NT2/D1 (cell line): ENCODE measurements at regions not wholly inside any gene's neighbourhood (a gene's known extent, or its start where the extent isn't known, plus 50 kb on each side); places are given as distances from the start of the nearest gene placed in this dataset.
"Not testable (repeated sequence)": the region's sequence is repeated elsewhere in the genome, so short reads cannot be mapped to it uniquely, and the experiment has no call there.

Source experiments
- DNase-seq: peaks from one replicate; pipeline ENCODE4 v3.0.0-alpha.2; 2011; ENCODE audit warnings: low read depth, low spot score
- H3K27me3 ChIP-seq: 2 replicates; pipeline ENCODE4 v1.6.0; 2011; ENCODE audit warnings: mild to moderate bottlenecking; ENCODE audit not compliant: insufficient read length, insufficient read depth
- H3K36me3 ChIP-seq: 2 replicates; pipeline ENCODE4 v1.6.1; 2011; ENCODE audit warnings: mild to moderate bottlenecking, low read length, mixed read lengths; ENCODE audit not compliant: insufficient read depth, insufficient read length
- H3K4me1 ChIP-seq: 2 replicates; pipeline ENCODE4 v1.5.1; 2011; ENCODE audit not compliant: insufficient read depth, insufficient read length
- H3K4me3 ChIP-seq: 2 replicates; pipeline ENCODE4 v1.5.1; 2011; ENCODE audit warnings: low read depth; ENCODE audit not compliant: insufficient read length
- H3K9ac ChIP-seq: 2 replicates; pipeline ENCODE4 v1.6.0; 2011; ENCODE audit warnings: low read depth; ENCODE audit not compliant: insufficient read length
- H3K9me3 ChIP-seq: 2 replicates; pipeline ENCODE4 v1.5.1; 2011; ENCODE audit warnings: mild to moderate bottlenecking, low read length; ENCODE audit not compliant: insufficient read depth
- SUZ12 ChIP-seq: IDR thresholded peaks from 2 replicates; pipeline ENCODE4 v1.6.1; 2011; ENCODE audit not compliant: insufficient read length, insufficient read depth; ENCODE audit errors: extremely low read depth
- YY1 ChIP-seq: IDR thresholded peaks from 2 replicates; pipeline ENCODE4 v1.6.1; 2011; ENCODE audit not compliant: insufficient read length, insufficient read depth
- ZNF274 ChIP-seq: IDR thresholded peaks from 2 replicates; pipeline ENCODE4 v1.6.1; 2011; ENCODE audit warnings: mild to moderate bottlenecking, low read depth, low read length

DNA sequence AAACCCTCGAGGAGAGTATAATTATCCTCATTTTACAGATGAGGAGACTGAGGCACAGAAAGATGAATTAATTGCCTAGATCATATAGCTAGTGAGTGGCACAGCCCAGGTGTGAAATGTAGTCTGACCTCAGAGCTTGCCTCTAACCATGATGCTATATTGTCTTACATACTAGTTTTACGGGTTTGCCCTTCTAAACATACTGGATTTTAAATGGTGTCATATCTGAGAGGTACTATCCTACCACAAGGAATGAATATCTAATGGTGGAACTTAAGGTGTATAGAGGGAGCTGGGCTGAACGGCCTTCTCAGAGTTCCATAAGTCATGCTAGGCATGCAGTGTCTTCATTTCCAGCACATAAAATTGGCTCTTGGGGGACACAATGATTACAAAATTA, 77.9 kb upstream of the EDEM3 start:
- TF ChIP-seq ZNF274 (no peak), SUZ12 (no peak), YY1 (no peak)
- no peaks in the 10 kb centered on the region for H3K27me3 ChIP-seq
- H3K4me3 ChIP-seq = no peak overlapping the region
- no peaks in the 10 kb centered on the region for H3K36me3 ChIP-seq
- no peaks in the 10 kb centered on the region for H3K9me3 ChIP-seq
- no peak for DNase-seq
- H3K4me1 ChIP-seq = peaks cover 2% of the 10 kb centered on the region
- H3K9ac ChIP-seq = no peak overlapping the region

GRCh38 chr1:184829496-184829895, 74.8 kb upstream of the EDEM3 start:
- H3K9me3 ChIP-seq, H3K27me3 ChIP-seq, H3K4me1 ChIP-seq, H3K9ac ChIP-seq, H3K36me3 ChIP-seq, DNase-seq, H3K4me3 ChIP-seq: not testable (repeated sequence)

DNA sequence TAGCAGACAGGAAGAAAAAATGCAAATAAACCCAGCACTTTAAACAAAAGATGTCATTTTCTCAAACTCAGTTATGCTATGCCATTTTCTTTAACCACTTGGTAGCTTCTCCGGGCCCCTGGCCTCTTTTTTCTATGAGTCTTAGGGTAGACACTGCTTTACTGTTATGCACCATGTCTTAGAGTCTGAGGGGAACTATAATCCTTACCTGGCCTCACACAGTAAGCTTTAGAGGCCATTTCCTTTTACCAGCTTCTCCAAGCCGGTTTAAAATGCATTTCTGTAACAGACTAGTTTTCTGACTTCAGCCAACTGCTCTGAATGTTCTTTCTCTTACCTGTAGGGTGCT, 73.7 kb upstream of the EDEM3 start:
- no peak for TF ChIP-seq ZNF274
- TF ChIP-seq YY1 = no peak
- TF ChIP-seq SUZ12 = no peak
- peak; percentile 11 for DNase-seq
- no peaks in the 10 kb centered on the region for H3K36me3 ChIP-seq
- no peak overlapping the region for H3K9ac ChIP-seq
- H3K9me3 ChIP-seq = no peaks in the 10 kb centered on the region
- no peaks in the 10 kb centered on the region for H3K27me3 ChIP-seq
- peaks cover 2% of the 10 kb centered on the region for H3K4me1 ChIP-seq
- no peak overlapping the region for H3K4me3 ChIP-seq

GRCh38 chr1:184827600-184828368, 73.1 kb upstream of the EDEM3 start:
- no peaks in the 10 kb centered on the region for H3K9me3 ChIP-seq
- no peak overlapping the region for H3K9ac ChIP-seq
- peak; percentile 59 for DNase-seq
- peaks cover 2% of the 10 kb centered on the region for H3K4me1 ChIP-seq
- no peaks in the 10 kb centered on the region for H3K36me3 ChIP-seq
- no peak overlapping the region for H3K4me3 ChIP-seq
- H3K27me3 ChIP-seq = no peaks in the 10 kb centered on the region
- no peak for TF ChIP-seq ZNF274
- no peak for TF ChIP-seq SUZ12
- TF ChIP-seq YY1 = no peak

GRCh38 chr1:184826001-184826400, 71.3 kb upstream of the EDEM3 start:
- no peaks in the 10 kb centered on the region for H3K36me3 ChIP-seq
- no peak overlapping the region for H3K4me3 ChIP-seq
- peaks cover 2% of the 10 kb centered on the region for H3K4me1 ChIP-seq
- H3K9ac ChIP-seq = no peak overlapping the region
- H3K27me3 ChIP-seq = no peaks in the 10 kb centered on the region
- TF ChIP-seq YY1 = no peak
- no peak for TF ChIP-seq ZNF274
- TF ChIP-seq SUZ12 = no peak
- H3K9me3 ChIP-seq = no peaks in the 10 kb centered on the region
- DNase-seq = no peak

DNA sequence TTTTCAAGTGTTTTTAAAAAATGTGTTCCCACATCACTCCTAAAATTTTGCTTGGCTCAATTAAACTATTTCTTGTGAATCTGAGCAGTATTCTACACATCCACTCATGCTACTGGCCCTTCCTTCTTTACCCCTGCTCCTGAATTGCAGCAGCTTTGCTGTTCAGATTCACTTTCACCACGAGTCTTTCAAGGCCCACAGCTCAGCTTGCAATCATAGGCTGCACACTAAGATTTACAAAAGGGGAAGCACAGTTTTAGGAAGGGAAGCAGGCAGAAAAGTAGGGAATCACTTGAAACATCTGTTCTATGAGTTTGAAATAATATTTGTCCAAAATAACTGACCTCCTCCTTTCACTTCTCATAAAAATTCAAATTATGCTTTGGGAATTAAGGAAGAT, 70.9 kb upstream of the EDEM3 start:
- no peaks in the 10 kb centered on the region for H3K36me3 ChIP-seq
- no peak for DNase-seq
- H3K4me3 ChIP-seq = no peak overlapping the region
- H3K4me1 ChIP-seq = peaks cover 2% of the 10 kb centered on the region
- H3K9me3 ChIP-seq = no peaks in the 10 kb centered on the region
- H3K9ac ChIP-seq = no peak overlapping the region
- TF ChIP-seq SUZ12 = no peak
- no peak for TF ChIP-seq YY1
- TF ChIP-seq ZNF274 = no peak
- no peaks in the 10 kb centered on the region for H3K27me3 ChIP-seq

GRCh38 chr1:184824691-184825323, 70.1 kb upstream of the EDEM3 start:
- H3K4me3 ChIP-seq = no peak overlapping the region
- no peaks in the 10 kb centered on the region for H3K9me3 ChIP-seq
- H3K36me3 ChIP-seq = no peaks in the 10 kb centered on the region
- no peaks in the 10 kb centered on the region for H3K27me3 ChIP-seq
- peaks cover 2% of the 10 kb centered on the region for H3K4me1 ChIP-seq
- no peak overlapping the region for H3K9ac ChIP-seq
- DNase-seq = no peak
- no peak for TF ChIP-seq SUZ12
- no peak for TF ChIP-seq YY1
- TF ChIP-seq ZNF274 = no peak
